Stimulated activated memory B cell treated with anti-CD40 and anti-IgM and Interleukin-4, amounts not matched to agents 10 μg/mL and 1 μg/mL and 100 μg/mL, for 72 hours (primary cell): ENCODE measurements at regions not wholly inside any gene's neighbourhood (a gene's known extent, or its start where the extent isn't known, plus 50 kb on each side); places are given as distances from the start of the nearest gene placed in this dataset.

Source experiments
- ATAC-seq: fragments of 150-1000 bp; cut with Tn5 transposase; 2 replicates; pipeline ENCODE4 v1.10.0; 2021
- H3K27ac Mint-ChIP-seq: one replicate; pipeline ENCODE4 v1.8.0; 2022; ENCODE audit warnings: mild to moderate bottlenecking, mixed read lengths
- H3K27me3 Mint-ChIP-seq: one replicate; pipeline ENCODE4 v1.8.0; 2022; ENCODE audit warnings: mixed read lengths
- H3K36me3 Mint-ChIP-seq: one replicate; pipeline ENCODE4 v1.8.0; 2022; ENCODE audit warnings: mixed read lengths
- H3K4me1 Mint-ChIP-seq: one replicate; pipeline ENCODE4 v1.8.0; 2022; ENCODE audit warnings: mixed read lengths
- H3K4me3 Mint-ChIP-seq: one replicate; pipeline ENCODE4 v1.8.0; 2022; ENCODE audit warnings: mild to moderate bottlenecking, moderate library complexity, mixed read lengths
- H3K9me3 Mint-ChIP-seq: one replicate; pipeline ENCODE4 v1.8.0; 2022; ENCODE audit warnings: mixed read lengths

- no peak overlapping the region for H3K27ac Mint-ChIP-seq
- no peaks in the 10 kb centered on the region for H3K9me3 Mint-ChIP-seq
- ATAC-seq = no peak
- H3K36me3 Mint-ChIP-seq = no peaks in the 10 kb centered on the region
- no peaks in the 10 kb centered on the region for H3K27me3 Mint-ChIP-seq
- no peak overlapping the region for H3K4me3 Mint-ChIP-seq
- no peaks in the 10 kb centered on the region for H3K4me1 Mint-ChIP-seq
These were observed 326.0 kb downstream of the RPS4Y2 start for GRCh38 chrY:21081640-21082611.

GRCh38 chrY:21082639-21083038, 326.7 kb downstream of the RPS4Y2 start:
- peaks cover 3% of the 10 kb centered on the region for H3K9me3 Mint-ChIP-seq
- no peak for ATAC-seq
- no peaks in the 10 kb centered on the region for H3K4me1 Mint-ChIP-seq
- H3K27me3 Mint-ChIP-seq = no peaks in the 10 kb centered on the region
- H3K4me3 Mint-ChIP-seq = no peak overlapping the region
- H3K36me3 Mint-ChIP-seq = no peaks in the 10 kb centered on the region
- H3K27ac Mint-ChIP-seq = no peak overlapping the region

- Mint-ChIP-seq H3K4me3 (no peak overlapping the region), H3K9me3 (peaks cover 3% of the 10 kb centered on the region), H3K27me3 (no peaks in the 10 kb centered on the region), H3K4me1 (no peaks in the 10 kb centered on the region), H3K36me3 (no peaks in the 10 kb centered on the region), H3K27ac (no peak overlapping the region)
- no peak for ATAC-seq
These were observed 336.0 kb downstream of the RPS4Y2 start for GRCh38 chrY:21091909-21092308.

- no peaks in the 10 kb centered on the region for H3K9me3 Mint-ChIP-seq
- no peak overlapping the region for H3K27ac Mint-ChIP-seq
- H3K27me3 Mint-ChIP-seq = no peaks in the 10 kb centered on the region
- ATAC-seq = no peak
- no peak overlapping the region for H3K4me3 Mint-ChIP-seq
- H3K36me3 Mint-ChIP-seq = no peaks in the 10 kb centered on the region
- H3K4me1 Mint-ChIP-seq = no peaks in the 10 kb centered on the region
These were observed 346.6 kb downstream of the RPS4Y2 start for GRCh38 chrY:21102507-21102906.

GRCh38 chrY:21103885-21104284, 348.0 kb downstream of the RPS4Y2 start:
- no peak overlapping the region for H3K27ac Mint-ChIP-seq
- H3K9me3 Mint-ChIP-seq = no peaks in the 10 kb centered on the region
- no peaks in the 10 kb centered on the region for H3K27me3 Mint-ChIP-seq

GRCh38 chrY:21105529-21105928, 349.6 kb downstream of the RPS4Y2 start:
- Mint-ChIP-seq H3K36me3 (no peaks in the 10 kb centered on the region), H3K4me3 (no peak overlapping the region), H3K27ac (peak overlapping the region; percentile 44), H3K9me3 (no peaks in the 10 kb centered on the region), H3K27me3 (no peaks in the 10 kb centered on the region), H3K4me1 (no peaks in the 10 kb centered on the region)
- ATAC-seq = no peak

More at GRCh38 chrY:21103885-21104284, 348.0 kb downstream of the RPS4Y2 start:
- Mint-ChIP-seq H3K36me3 (no peaks in the 10 kb centered on the region), H3K4me3 (no peak overlapping the region), H3K4me1 (no peaks in the 10 kb centered on the region)
- no peak for ATAC-seq

GRCh38 chrY:21111313-21111712, 355.4 kb downstream of the RPS4Y2 start:
- ATAC-seq = no peak
- Mint-ChIP-seq H3K27me3 (no peaks in the 10 kb centered on the region), H3K36me3 (no peaks in the 10 kb centered on the region), H3K4me3 (no peak overlapping the region), H3K27ac (no peak overlapping the region), H3K4me1 (peaks cover 10% of the 10 kb centered on the region), H3K9me3 (peaks cover 3% of the 10 kb centered on the region)

GRCh38 chrY:21121065-21121464, 365.2 kb downstream of the RPS4Y2 start:
- no peaks in the 10 kb centered on the region for H3K9me3 Mint-ChIP-seq
- H3K27ac Mint-ChIP-seq = peak overlapping the region; percentile 60
- no peaks in the 10 kb centered on the region for H3K27me3 Mint-ChIP-seq
- no peak overlapping the region for H3K4me3 Mint-ChIP-seq
- H3K4me1 Mint-ChIP-seq = peaks cover 16% of the 10 kb centered on the region
- H3K36me3 Mint-ChIP-seq = no peaks in the 10 kb centered on the region
- ATAC-seq = no peak

- Mint-ChIP-seq H3K4me3 (no peak overlapping the region), H3K36me3 (no peaks in the 10 kb centered on the region), H3K4me1 (peaks cover 6% of the 10 kb centered on the region), H3K9me3 (no peaks in the 10 kb centered on the region), H3K27me3 (no peaks in the 10 kb centered on the region), H3K27ac (no peak overlapping the region)
- no peak for ATAC-seq
These were observed 375.5 kb upstream of the RBMY1B start for GRCh38 chrY:21135591-21135990.

- no peak for ATAC-seq
- Mint-ChIP-seq H3K36me3 (no peaks in the 10 kb centered on the region), H3K4me3 (no peak overlapping the region), H3K9me3 (no peaks in the 10 kb centered on the region), H3K27ac (no peak overlapping the region), H3K27me3 (no peaks in the 10 kb centered on the region), H3K4me1 (peaks cover 10% of the 10 kb centered on the region)
These were observed 372.9 kb upstream of the RBMY1B start for GRCh38 chrY:21138056-21138758.

GRCh38 chrY:21146331-21146730, 364.8 kb upstream of the RBMY1B start:
- Mint-ChIP-seq H3K27me3 (no peaks in the 10 kb centered on the region), H3K4me1 (peaks cover 10% of the 10 kb centered on the region), H3K9me3 (no peaks in the 10 kb centered on the region), H3K27ac (peak overlapping the region; percentile 40), H3K4me3 (no peak overlapping the region), H3K36me3 (no peaks in the 10 kb centered on the region)
- ATAC-seq = no peak

GRCh38 chrY:21149971-21150370, 361.2 kb upstream of the RBMY1B start:
- Mint-ChIP-seq H3K27ac (no peak overlapping the region), H3K9me3 (peaks cover 5% of the 10 kb centered on the region), H3K27me3 (no peaks in the 10 kb centered on the region), H3K4me3 (no peak overlapping the region), H3K4me1 (peaks cover 6% of the 10 kb centered on the region), H3K36me3 (no peaks in the 10 kb centered on the region)
- ATAC-seq = no peak

GRCh38 chrY:21169821-21170220, 341.3 kb upstream of the RBMY1B start:
- H3K36me3 Mint-ChIP-seq = peaks cover 2% of the 10 kb centered on the region
- H3K27ac Mint-ChIP-seq = no peak overlapping the region
- H3K4me3 Mint-ChIP-seq = no peak overlapping the region
- peaks cover 6% of the 10 kb centered on the region for H3K9me3 Mint-ChIP-seq
- no peaks in the 10 kb centered on the region for H3K27me3 Mint-ChIP-seq
- no peak for ATAC-seq
- H3K4me1 Mint-ChIP-seq = no peaks in the 10 kb centered on the region

- H3K4me1 Mint-ChIP-seq = peaks cover 8% of the 10 kb centered on the region
- no peaks in the 10 kb centered on the region for H3K27me3 Mint-ChIP-seq
- H3K36me3 Mint-ChIP-seq = no peaks in the 10 kb centered on the region
- no peak overlapping the region for H3K4me3 Mint-ChIP-seq
- no peak overlapping the region for H3K27ac Mint-ChIP-seq
- H3K9me3 Mint-ChIP-seq = peaks cover 2% of the 10 kb centered on the region
- no peak for ATAC-seq
These were observed 336.3 kb upstream of the RBMY1B start for GRCh38 chrY:21174697-21175463.

- H3K27ac Mint-ChIP-seq = no peak overlapping the region
- H3K36me3 Mint-ChIP-seq = no peaks in the 10 kb centered on the region
- H3K4me3 Mint-ChIP-seq = no peak overlapping the region
- H3K27me3 Mint-ChIP-seq = no peaks in the 10 kb centered on the region
- ATAC-seq = no peak
- H3K9me3 Mint-ChIP-seq = peaks cover 2% of the 10 kb centered on the region
- H3K4me1 Mint-ChIP-seq = peaks cover 8% of the 10 kb centered on the region
These were observed 335.6 kb upstream of the RBMY1B start for GRCh38 chrY:21175505-21175904.
